ENCODE measurements at regions not wholly inside any gene's neighbourhood (a gene's known extent, or its start where the extent isn't known, plus 50 kb on each side); places are given as distances from the start of the nearest gene placed in this dataset.

DNA sequence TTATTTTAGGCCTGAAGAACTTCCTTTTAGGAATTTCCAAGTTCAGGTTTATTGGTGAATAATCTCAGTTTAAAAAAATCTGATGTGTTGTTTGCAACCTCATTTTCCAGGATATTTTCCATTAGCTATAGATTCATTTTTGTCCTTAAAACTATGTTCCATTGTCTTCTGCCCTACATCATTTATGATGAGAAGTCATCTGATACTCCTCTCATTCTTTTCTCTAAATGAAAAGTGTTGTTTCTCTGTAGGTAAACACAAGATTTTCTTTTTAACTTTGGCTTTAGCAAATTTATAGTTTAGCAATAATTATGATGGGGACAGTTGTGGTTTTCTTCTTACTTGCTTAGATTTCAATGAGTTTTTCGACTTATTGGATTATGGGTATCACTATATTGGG is 427.3 kb downstream of the DCDC2C start:
- Histone ChIP-seq H3K36me3 (no peaks in the 10 kb centered on the region), H3K27ac (no peak overlapping the region), H3K27me3 (replicated peaks; ENCODE audit: insufficient read depth) (no peaks in the 10 kb centered on the region), H3K9me3 (peaks cover 4% of the 10 kb centered on the region), H3K4me3 (no peak overlapping the region), H3K4me1 (ENCODE audit: control insufficient read depth in 1 of 2, low read depth in 2 of 2) (no peaks in the 10 kb centered on the region)
- ATAC-seq (ENCODE audit: insufficient number of reproducible peaks, low FRiP score, low read depth) (no peak), DNase-seq (ENCODE audit: low spot score) (no peak)
- TF ChIP-seq, protein P1, sequence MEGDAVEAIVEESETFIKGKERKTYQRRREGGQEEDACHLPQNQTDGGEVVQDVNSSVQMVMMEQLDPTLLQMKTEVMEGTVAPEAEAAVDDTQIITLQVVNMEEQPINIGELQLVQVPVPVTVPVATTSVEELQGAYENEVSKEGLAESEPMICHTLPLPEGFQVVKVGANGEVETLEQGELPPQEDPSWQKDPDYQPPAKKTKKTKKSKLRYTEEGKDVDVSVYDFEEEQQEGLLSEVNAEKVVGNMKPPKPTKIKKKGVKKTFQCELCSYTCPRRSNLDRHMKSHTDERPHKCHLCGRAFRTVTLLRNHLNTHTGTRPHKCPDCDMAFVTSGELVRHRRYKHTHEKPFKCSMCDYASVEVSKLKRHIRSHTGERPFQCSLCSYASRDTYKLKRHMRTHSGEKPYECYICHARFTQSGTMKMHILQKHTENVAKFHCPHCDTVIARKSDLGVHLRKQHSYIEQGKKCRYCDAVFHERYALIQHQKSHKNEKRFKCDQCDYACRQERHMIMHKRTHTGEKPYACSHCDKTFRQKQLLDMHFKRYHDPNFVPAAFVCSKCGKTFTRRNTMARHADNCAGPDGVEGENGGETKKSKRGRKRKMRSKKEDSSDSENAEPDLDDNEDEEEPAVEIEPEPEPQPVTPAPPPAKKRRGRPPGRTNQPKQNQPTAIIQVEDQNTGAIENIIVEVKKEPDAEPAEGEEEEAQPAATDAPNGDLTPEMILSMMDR (IDR thresholded peaks at IDR 0.05) = no peak

DNA sequence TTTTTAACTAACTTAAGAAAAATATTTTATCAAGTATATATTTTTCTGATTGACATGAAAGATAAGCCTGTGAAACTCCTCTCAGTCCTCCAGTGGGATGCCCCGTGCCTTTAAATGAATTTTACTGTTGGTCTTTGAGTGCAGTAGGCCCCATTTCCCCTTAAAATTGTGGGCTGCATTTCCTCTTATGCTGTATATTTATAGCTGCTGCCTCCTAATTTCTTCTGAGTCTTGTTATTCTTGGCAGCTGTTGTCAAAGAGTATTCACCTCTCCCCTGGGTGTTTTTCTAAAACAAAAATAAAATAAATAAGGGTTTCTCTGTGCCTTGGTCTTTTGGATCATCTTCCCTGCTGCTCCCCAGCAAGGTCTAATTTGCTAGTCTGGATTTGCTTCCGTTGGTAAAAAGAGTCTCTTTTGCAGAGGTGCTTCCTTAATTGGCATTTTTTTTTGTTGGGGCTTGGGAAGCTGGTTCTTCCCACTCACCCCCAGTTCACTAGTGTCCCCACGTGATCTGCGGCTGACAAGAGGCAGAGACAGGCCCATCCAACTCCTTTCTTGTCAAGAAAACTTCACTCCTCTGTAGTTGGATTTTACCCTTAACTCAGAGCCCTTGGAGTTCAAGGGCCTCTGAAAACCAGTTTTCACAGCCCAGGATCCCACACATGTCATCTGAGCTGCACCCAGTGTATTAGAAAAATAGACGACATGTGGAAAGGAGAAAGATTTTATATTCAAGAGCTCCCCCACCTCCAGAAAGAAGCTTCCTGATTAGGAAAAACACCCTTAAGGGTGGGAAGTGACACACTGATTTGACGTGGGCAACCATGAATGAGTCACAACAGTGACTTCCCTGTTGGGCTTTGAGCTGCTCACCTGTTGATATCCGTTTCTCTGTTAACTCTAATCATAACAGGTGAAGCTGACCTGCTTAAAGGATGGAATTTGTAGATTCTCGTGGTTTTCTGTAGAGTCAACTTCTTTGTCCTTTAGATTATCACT is 431.5 kb downstream of the DCDC2C start:
- TF ChIP-seq, protein P1 (IDR thresholded peaks at IDR 0.05) = no peak
- ATAC-seq (ENCODE audit: insufficient number of reproducible peaks, low FRiP score, low read depth) (no peak), DNase-seq (ENCODE audit: low spot score) (no peak)
- Histone ChIP-seq H3K9me3 (peaks cover 4% of the 10 kb centered on the region), H3K36me3 (no peaks in the 10 kb centered on the region), H3K27me3 (replicated peaks; ENCODE audit: insufficient read depth) (no peaks in the 10 kb centered on the region), H3K4me1 (ENCODE audit: control insufficient read depth in 1 of 2, low read depth in 2 of 2) (no peaks in the 10 kb centered on the region), H3K27ac (no peak overlapping the region), H3K4me3 (no peak overlapping the region)

DNA sequence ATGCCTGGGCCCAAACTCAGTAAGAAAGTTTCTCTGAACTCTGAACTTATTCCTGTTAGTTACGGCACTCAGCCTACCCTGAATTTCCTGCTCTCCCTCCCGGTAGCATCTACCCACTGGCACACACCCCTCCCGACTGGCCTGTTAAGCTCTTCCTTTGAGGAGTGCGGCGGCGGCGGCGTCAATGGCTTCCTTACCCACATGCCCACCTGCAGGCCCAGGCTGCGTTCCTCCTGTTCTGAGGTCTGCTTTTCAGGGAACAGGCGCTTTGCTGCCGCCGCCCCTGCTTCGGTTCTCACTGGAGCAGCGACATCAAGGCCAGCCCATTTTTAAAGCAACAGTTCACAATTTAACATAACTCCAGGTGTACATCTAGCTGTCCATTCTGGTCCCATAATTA is 432.4 kb downstream of the DCDC2C start:
- H3K4me3 ChIP-seq = no peak overlapping the region
- DNase-seq (ENCODE audit: low spot score) = no peak
- H3K36me3 ChIP-seq = no peaks in the 10 kb centered on the region
- no peaks in the 10 kb centered on the region for H3K27me3 ChIP-seq (replicated peaks; ENCODE audit: insufficient read depth)
- TF ChIP-seq, protein P1 (IDR thresholded peaks at IDR 0.05) = no peak
- no peak overlapping the region for H3K27ac ChIP-seq
- peaks cover 4% of the 10 kb centered on the region for H3K9me3 ChIP-seq
- ATAC-seq (ENCODE audit: insufficient number of reproducible peaks, low FRiP score, low read depth) = no peak
- no peaks in the 10 kb centered on the region for H3K4me1 ChIP-seq (ENCODE audit: control insufficient read depth in 1 of 2, low read depth in 2 of 2)

GRCh38 chr2:4139316-4139715 is 435.9 kb downstream of the DCDC2C start:
- no peaks in the 10 kb centered on the region for H3K4me1 ChIP-seq (ENCODE audit: control insufficient read depth in 1 of 2, low read depth in 2 of 2)
- H3K36me3 ChIP-seq = no peaks in the 10 kb centered on the region
- H3K9me3 ChIP-seq = no peaks in the 10 kb centered on the region
- H3K4me3 ChIP-seq = no peak overlapping the region
- no peaks in the 10 kb centered on the region for H3K27me3 ChIP-seq (replicated peaks; ENCODE audit: insufficient read depth)
- no peak overlapping the region for H3K27ac ChIP-seq
- no peak for DNase-seq (ENCODE audit: low spot score)
- TF ChIP-seq, protein P1 (IDR thresholded peaks at IDR 0.05) = no peak
- no peak for ATAC-seq (ENCODE audit: insufficient number of reproducible peaks, low FRiP score, low read depth)

GRCh38 chr2:4139731-4140130 is 436.4 kb downstream of the DCDC2C start:
- ATAC-seq (ENCODE audit: insufficient number of reproducible peaks, low FRiP score, low read depth) = no peak
- H3K9me3 ChIP-seq = no peaks in the 10 kb centered on the region
- no peak overlapping the region for H3K4me3 ChIP-seq
- H3K36me3 ChIP-seq = no peaks in the 10 kb centered on the region
- H3K27me3 ChIP-seq (replicated peaks; ENCODE audit: insufficient read depth) = no peaks in the 10 kb centered on the region
- no peaks in the 10 kb centered on the region for H3K4me1 ChIP-seq (ENCODE audit: control insufficient read depth in 1 of 2, low read depth in 2 of 2)
- TF ChIP-seq, protein P1 (IDR thresholded peaks at IDR 0.05) = no peak
- H3K27ac ChIP-seq = no peak overlapping the region
- DNase-seq (ENCODE audit: low spot score) = no peak

Measured in thoracic aorta (tissue), 2 donors.